ENCODE measurements at regions not wholly inside any gene's neighbourhood (a gene's known extent, or its start where the extent isn't known, plus 50 kb on each side); places are given as distances from the start of the nearest gene placed in this dataset.

- H3K4me1 ChIP-seq = no peaks in the 10 kb centered on the region
- no peaks in the 10 kb centered on the region for H3K27me3 ChIP-seq
- no peaks in the 10 kb centered on the region for H3K36me3 ChIP-seq
- no peak overlapping the region for H3K4me3 ChIP-seq
- WGBS, 2 donors = 85 to 86% methylated on average over 2 to 5 of the region's 5 CpGs
- H3K27ac ChIP-seq = no peak overlapping the region
- TF ChIP-seq CTCF (IDR thresholded peaks at IDR 0.05) (no peak), POLR2A (IDR thresholded peaks at IDR 0.05) (no peak)
- no peak for DNase-seq
- intact Hi-C loops (cut with DNase I) = no loop called here
- no peaks in the 10 kb centered on the region for H3K9me3 ChIP-seq
These were observed 200.7 kb downstream of the SLC4A3 start for GRCh38 chr2:219828127-219828526.

- no peak overlapping the region for H3K27ac ChIP-seq
- no peaks in the 10 kb centered on the region for H3K9me3 ChIP-seq
- H3K36me3 ChIP-seq = no peaks in the 10 kb centered on the region
- no peaks in the 10 kb centered on the region for H3K27me3 ChIP-seq
- WGBS, 2 donors = 83 to 84% methylated on average over 18 of the region's 20 CpGs
- no peak for DNase-seq
- intact Hi-C loops (cut with DNase I) = no loop called here
- no peak for TF ChIP-seq POLR2A (IDR thresholded peaks at IDR 0.05)
- no peak for TF ChIP-seq CTCF (IDR thresholded peaks at IDR 0.05)
- no peak overlapping the region for H3K4me3 ChIP-seq
- no peaks in the 10 kb centered on the region for H3K4me1 ChIP-seq
These were observed 202.4 kb downstream of the SLC4A3 start for GRCh38 chr2:219829667-219830352.

GRCh38 chr2:219830353-219830738 lies 202.9 kb downstream of the SLC4A3 start:
- H3K4me1 ChIP-seq = no peaks in the 10 kb centered on the region
- intact Hi-C loops (cut with DNase I) = no loop called here
- H3K36me3 ChIP-seq = no peaks in the 10 kb centered on the region
- TF ChIP-seq CTCF (IDR thresholded peaks at IDR 0.05) (no peak), POLR2A (IDR thresholded peaks at IDR 0.05) (no peak)
- WGBS, 2 donors = 94 to 100% methylated on average over 2 to 3 of the region's 5 CpGs
- no peak for DNase-seq
- H3K27ac ChIP-seq = no peak overlapping the region
- no peak overlapping the region for H3K4me3 ChIP-seq
- H3K9me3 ChIP-seq = no peaks in the 10 kb centered on the region
- H3K27me3 ChIP-seq = no peaks in the 10 kb centered on the region

GRCh38 chr2:219831957-219832356 lies 204.5 kb downstream of the SLC4A3 start:
- DNase-seq = no peak
- no peak overlapping the region for H3K27ac ChIP-seq
- H3K4me1 ChIP-seq = no peaks in the 10 kb centered on the region
- TF ChIP-seq POLR2A (IDR thresholded peaks at IDR 0.05) = no peak
- no peak for TF ChIP-seq CTCF (IDR thresholded peaks at IDR 0.05)
- H3K4me3 ChIP-seq = no peak overlapping the region
- intact Hi-C loops (cut with DNase I) = no loop called here
- H3K36me3 ChIP-seq = no peaks in the 10 kb centered on the region
- H3K9me3 ChIP-seq = no peaks in the 10 kb centered on the region
- 82 to 89% methylated on average over 2 of the region's 2 CpGs for WGBS, 2 donors
- no peaks in the 10 kb centered on the region for H3K27me3 ChIP-seq

GRCh38 chr2:219832904-219833303 lies 205.5 kb downstream of the SLC4A3 start:
- intact Hi-C loops (cut with DNase I) = no loop called here
- no peaks in the 10 kb centered on the region for H3K9me3 ChIP-seq
- no peaks in the 10 kb centered on the region for H3K36me3 ChIP-seq
- TF ChIP-seq POLR2A (IDR thresholded peaks at IDR 0.05) = no peak
- no peak for DNase-seq
- no peak overlapping the region for H3K27ac ChIP-seq
- H3K4me3 ChIP-seq = no peak overlapping the region
- H3K4me1 ChIP-seq = no peaks in the 10 kb centered on the region
- 78 to 100% methylated on average over 1 of the region's 1 CpG for WGBS, 2 donors
- no peaks in the 10 kb centered on the region for H3K27me3 ChIP-seq

GRCh38 chr2:219835493-219835892 lies 208.1 kb downstream of the SLC4A3 start:
- TF ChIP-seq CTCF (IDR thresholded peaks at IDR 0.05) = no peak
- TF ChIP-seq POLR2A (IDR thresholded peaks at IDR 0.05) = no peak
- WGBS, 2 donors = 72 to 73% methylated on average over 3 of the region's 3 CpGs

More at GRCh38 chr2:219835493-219835892, 208.1 kb downstream of the SLC4A3 start:
- no peak overlapping the region for H3K4me3 ChIP-seq
- peaks cover 0 to 6% (median 0%) of the 10 kb centered on the region in 4 donors for H3K27me3 ChIP-seq
- DNase-seq = no peak
- intact Hi-C loops (cut with DNase I) = no loop called here
- no peaks in the 10 kb centered on the region for H3K36me3 ChIP-seq
- H3K27ac ChIP-seq = no peak overlapping the region
- H3K9me3 ChIP-seq = no peaks in the 10 kb centered on the region
- H3K4me1 ChIP-seq = no peaks in the 10 kb centered on the region
